ENCODE measurements at regions not wholly inside any gene's neighbourhood (a gene's known extent, or its start where the extent isn't known, plus 50 kb on each side); places are given as distances from the start of the nearest gene placed in this dataset.

GRCh38 chr14:100673085-100673806, 53.4 kb upstream of the DLK1 start:
- DNase-seq (ENCODE audit: low read depth in 1 of 2, low spot score in 1 of 2), result no peak

- DNase-seq (ENCODE audit: low read depth in 1 of 2, low spot score in 1 of 2), result no peak
These were observed 52.9 kb upstream of the DLK1 start for GRCh38 chr14:100673807-100674154.

GRCh38 chr14:100674428-100674827, 52.3 kb upstream of the DLK1 start:
- no peak for DNase-seq (ENCODE audit: low read depth in 1 of 2, low spot score in 1 of 2)

GRCh38 chr14:100674897-100675619, 51.6 kb upstream of the DLK1 start:
- no peak for DNase-seq (ENCODE audit: low read depth in 1 of 2, low spot score in 1 of 2)

- DNase-seq (ENCODE audit: low read depth in 1 of 2, low spot score in 1 of 2), result no peak
These were observed 50.7 kb upstream of the DLK1 start for GRCh38 chr14:100675699-100676684.
